ENCODE measurements at regions not wholly inside any gene's neighbourhood (a gene's known extent, or its start where the extent isn't known, plus 50 kb on each side); places are given as distances from the start of the nearest gene placed in this dataset.

DNA sequence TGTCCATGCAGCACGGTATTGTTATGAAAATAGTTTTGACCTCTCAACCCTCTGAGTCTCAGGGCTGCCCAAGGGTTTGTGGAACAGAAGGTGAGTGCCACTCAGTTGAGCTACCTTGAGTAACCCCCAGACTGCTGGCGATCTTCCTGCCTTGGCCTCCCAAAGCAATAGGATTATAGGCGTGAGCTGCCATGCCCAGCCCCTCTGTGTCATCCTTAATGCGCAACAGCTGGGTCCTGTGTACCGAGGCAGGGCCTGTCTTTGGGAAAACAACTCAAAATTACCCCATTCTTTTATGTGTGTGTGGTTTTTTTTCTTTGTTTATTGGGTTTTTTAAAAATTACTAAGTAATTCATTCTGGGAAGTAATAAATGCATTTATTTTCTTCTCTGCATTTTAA, 78.3 kb upstream of the TPM1 start:
- TF ChIP-seq, protein P1, sequence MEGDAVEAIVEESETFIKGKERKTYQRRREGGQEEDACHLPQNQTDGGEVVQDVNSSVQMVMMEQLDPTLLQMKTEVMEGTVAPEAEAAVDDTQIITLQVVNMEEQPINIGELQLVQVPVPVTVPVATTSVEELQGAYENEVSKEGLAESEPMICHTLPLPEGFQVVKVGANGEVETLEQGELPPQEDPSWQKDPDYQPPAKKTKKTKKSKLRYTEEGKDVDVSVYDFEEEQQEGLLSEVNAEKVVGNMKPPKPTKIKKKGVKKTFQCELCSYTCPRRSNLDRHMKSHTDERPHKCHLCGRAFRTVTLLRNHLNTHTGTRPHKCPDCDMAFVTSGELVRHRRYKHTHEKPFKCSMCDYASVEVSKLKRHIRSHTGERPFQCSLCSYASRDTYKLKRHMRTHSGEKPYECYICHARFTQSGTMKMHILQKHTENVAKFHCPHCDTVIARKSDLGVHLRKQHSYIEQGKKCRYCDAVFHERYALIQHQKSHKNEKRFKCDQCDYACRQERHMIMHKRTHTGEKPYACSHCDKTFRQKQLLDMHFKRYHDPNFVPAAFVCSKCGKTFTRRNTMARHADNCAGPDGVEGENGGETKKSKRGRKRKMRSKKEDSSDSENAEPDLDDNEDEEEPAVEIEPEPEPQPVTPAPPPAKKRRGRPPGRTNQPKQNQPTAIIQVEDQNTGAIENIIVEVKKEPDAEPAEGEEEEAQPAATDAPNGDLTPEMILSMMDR (IDR thresholded peaks at IDR 0.05; ENCODE audit: low read depth, low read length) = no peak
- TF ChIP-seq EZH2phosphoT487 (IDR thresholded peaks at IDR 0.05; ENCODE audit: low read depth) = no peak

Data from OCI-LY3 (cell line).